HG02763 (cell line): ENCODE measurements at regions not wholly inside any gene's neighbourhood (a gene's known extent, or its start where the extent isn't known, plus 50 kb on each side); places are given as distances from the start of the nearest gene placed in this dataset.
"Not testable (repeated sequence)": the region's sequence is repeated elsewhere in the genome, so short reads cannot be mapped to it uniquely, and the experiment has no call there.

ENCODE experiments used
- ATAC-seq: cut with Tn5 transposase; IDR thresholded peaks from one replicate; pipeline ENCODE4 v1.9.1; 2021; ENCODE audit warnings: mild to moderate bottlenecking, moderate library complexity; ENCODE audit not compliant: unreplicated experiment

DNA sequence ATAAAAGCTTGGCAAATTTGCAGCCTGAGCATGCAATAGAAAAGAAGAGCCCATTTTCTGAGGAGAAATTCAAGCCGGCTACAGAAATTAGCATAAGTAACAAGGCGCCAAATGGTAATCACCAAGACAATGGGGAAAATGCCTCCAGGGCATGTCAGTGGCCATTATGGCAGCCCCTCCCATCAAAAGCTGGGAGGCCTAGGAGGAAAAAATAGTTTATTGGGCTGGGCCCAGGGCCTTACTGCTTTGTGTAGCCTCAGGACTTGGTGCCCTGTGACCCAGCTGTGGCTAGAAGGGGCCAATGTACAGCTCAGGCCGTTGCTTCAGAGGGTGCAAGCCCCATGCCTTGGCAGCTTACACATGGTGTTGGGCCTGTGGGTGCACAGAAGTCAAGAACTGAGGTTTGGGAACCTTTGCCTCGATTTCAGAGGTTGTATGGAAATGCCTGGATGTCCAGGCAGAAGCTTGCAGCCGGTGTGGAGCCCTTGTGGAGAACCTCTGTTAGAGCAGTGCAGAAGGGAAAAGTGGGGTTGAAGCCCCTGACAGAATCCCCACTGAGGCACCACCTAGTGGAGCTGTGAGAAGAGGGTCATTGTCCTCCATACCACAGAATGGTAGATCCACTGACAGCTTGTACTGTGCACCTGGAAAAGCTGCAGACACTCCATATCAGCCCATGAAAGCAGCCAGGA is 328.5 kb upstream of the MAP3K7 start:
- no peak for ATAC-seq

DNA sequence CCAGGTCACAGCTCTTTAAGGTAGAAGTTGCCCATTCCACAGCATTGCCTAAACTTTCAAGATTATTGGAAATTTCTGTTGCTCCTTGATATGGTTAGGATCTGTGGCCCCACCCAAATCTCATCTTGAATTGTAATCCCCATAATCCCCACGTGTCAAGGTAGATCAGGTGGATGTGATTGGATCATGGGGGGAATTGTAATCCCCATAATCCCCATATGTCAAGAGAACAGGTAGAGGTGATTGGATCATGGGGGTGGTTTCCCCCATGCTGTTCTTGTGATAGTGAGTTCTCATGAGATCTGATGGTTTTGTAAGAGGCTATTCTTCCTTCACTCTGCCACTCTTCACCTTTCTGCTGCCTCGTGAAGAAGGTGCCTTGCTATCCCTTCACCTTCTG is 327.4 kb upstream of the MAP3K7 start:
- ATAC-seq, result no peak

DNA sequence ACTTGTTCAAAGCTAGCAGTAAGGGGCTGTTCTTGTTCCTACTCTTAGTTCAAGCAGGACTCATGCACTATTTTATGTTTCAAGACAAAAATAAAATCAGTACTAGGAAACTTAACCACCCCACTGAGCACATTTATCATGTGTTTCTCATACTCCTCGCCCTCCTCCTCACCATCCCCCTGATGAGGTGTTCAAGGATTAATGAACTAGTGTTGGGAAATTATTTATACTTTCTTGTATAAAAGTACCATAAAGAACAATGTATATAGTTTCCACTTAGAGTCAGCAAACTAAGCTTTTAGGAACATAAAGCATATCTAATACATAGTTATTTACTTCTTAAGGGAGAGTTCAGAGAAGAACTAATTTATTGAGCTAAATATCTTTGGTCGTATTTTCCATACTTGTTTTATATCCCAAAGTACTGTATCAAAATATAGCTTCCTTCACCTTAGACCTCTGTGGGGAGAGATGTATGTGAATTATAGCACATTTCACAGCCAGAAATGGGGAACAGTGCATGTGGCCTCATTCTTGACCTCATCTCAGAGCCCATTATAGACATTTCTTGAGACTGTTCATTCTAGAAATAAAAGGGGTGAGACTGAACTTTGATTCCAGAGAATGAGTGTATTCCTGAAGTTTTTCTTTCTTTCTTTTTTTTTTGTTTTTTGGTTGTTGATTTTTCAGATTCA is 326.5 kb upstream of the MAP3K7 start:
- ATAC-seq, result no peak

DNA sequence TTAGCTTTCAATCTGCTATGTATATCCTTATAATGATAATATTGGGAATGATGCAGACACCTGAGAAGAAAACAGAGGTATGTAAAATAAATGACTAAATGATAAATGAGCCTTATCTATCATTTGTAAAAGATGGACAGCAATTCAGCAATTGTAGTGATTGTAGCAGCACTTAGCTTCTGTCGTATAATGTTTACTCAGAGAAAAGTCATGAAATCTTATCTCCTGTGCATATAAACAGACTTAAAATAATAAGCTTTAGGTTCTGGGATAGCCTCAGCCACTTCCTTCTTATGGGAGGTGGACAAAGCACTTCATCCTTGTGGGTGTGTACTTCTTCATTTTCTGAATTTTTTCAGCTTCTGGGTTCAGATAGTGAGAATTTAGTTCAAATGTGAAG is 324.8 kb upstream of the MAP3K7 start:
- ATAC-seq, result no peak

DNA sequence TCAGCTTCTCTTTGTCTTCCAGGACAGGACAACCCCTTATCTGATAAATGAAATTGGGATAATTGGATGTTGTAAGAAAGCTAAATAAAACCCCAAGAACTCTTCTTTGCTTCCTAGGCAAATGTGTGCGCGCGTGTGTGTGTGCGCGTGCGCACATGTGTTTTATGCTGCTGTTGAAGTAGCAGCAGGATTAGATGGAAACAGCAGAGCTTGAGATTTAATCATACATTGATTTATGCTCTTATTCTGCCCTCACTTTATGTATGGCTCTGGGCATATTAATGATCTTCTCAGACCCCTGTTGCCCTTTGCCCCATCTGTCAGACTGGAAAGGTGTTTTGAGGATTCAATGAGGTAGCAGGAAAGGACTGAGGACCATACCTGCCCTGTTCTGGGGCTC is 324.0 kb upstream of the MAP3K7 start:
- no peak for ATAC-seq

DNA sequence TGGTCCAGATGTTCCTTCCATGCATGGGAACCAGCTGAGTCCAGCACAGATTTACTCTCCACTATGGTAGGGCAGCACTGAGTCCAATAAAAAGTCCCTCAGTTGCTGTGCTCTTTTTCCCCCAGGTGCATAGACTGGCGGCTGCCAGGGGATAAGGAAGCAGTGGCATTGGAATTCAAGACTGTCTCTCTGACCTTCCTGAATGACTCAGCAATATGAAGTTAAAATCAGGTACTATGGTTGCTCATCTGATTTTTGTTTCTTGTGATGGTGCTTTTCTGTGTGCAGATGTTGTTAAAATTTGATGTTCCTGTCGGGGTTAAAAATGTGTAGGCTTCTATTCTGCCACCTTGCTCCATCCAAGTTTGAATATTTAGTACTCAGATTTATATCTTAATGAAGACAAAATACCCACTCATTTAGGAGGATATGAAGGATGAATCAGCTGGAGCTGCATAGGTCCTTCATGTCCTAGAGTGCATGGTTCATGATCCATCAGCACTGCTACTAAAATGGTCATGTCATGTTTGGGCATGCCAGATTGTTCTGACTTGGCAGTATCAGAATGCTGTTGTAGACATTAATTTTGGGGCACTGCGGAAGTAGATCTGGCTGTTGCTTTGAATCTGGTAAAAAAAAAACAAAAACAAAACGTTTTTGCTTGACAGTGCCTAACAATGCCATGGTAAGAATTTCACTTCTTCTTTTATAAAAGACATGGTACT is 321.2 kb upstream of the MAP3K7 start:
- no peak for ATAC-seq

DNA sequence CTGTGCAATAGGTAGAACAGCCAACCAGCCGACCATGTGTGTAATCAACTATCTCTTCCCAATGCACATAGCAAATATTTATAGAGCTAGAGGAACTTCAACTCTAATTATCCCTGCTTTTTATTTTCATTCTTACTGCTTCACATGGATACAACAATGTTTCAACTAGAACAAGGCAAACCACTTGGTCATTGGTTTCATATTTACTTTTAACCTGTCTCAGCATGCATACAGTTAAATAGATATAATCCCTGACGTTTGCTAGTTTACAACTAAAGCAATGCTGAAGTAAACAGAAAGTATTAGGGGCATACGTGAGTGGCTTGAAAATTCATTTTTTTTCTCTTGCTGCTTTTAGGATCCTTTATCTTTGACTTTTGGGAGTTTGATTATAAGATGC is 318.5 kb upstream of the MAP3K7 start:
- ATAC-seq, result no peak

DNA sequence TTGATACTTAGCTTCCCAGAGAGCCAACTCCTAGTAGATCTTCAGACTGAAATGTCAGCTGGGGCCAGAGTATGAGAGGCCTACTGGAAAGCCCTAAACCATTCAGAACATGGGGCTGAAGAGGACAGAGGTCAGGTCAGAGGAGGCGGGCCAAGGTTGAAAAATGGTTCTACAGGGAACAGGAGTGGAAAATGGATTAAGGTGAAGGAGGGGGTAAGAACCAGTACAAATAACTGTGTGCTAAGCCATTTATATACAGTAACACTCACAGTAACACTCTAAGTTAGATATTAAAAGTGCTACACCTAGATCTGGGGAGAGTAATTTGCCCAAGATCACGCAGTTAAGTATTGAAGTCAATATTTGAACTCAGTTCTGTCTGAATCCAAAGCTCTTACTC is 313.2 kb upstream of the MAP3K7 start:
- no peak for ATAC-seq

DNA sequence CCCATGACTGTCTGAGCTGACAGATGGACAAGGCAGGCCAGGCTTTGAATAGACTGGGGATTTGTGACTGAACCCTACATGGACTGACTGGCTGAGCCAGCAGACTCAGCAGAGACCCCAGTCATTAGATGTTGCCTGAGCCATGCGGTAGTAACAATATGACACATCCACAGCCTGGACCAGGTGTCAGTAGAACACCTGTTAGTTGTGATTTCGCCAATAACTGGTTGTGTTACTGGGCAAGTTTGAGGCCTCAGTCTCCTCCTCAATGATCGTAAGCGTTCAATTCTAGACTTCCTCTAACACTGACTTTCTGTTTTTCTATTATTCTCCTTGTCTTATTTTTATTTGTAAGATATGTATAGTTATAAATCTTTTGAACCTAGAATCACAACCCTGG is 311.9 kb upstream of the MAP3K7 start:
- no peak for ATAC-seq

DNA sequence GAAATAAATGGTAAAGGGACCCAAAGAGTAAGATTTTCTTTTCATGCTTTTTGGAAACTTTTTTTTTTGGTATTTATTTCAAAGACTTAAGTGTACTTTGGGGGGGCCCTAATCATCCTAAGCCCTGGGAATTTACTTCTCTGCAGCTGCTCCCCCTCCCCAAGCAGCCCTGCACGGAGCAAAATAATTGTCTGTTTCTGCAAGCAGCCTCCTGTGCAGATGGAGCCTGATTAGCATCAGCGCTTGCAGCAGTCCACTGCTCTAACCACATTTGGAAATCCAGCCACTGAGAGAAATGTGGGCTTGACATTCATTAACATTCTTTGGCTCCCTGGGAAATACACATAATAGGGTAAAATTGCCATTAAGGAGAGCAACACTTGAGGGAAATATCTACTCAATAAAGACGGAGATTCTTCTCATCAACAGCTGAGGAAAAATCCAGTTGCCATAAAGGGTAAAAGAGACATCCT is 309.2 kb upstream of the MAP3K7 start:
- ATAC-seq, result no peak

DNA sequence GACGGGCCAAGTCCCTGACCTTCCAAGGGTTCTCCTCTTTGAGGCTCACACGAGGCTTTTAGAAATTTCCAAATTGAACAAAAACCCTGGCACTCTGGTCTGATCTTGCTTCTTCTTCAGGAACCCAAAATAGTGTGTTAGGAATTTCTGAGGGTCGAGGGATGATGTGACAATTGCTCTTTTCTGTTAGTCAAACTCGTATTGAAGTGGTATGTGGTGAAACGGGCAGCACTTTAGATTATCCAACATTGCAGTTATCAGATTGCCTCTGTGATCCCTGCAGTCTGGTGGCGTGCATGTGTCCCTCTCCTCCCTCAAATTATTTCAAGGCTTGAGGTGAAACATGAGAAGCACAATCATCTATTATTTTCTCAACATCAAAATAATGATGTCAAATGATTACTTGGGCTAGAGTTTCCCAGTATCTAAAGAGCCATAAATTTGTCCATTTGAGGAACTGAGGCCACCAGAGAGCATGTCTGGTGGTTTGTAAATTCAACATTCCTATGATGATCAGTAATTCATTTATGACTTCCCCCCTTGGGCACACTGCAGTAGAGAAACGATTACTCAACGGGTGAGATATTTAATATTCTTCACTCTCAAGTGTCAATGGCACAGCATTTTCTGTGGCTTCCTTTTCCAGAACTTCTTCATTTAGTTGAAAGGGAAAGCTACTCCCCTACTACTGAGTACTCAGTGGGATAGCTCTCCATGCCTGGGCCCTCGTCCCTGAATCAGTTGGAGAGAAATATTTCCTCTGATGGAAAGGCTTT is 308.6 kb upstream of the MAP3K7 start:
- ATAC-seq, result no peak

DNA sequence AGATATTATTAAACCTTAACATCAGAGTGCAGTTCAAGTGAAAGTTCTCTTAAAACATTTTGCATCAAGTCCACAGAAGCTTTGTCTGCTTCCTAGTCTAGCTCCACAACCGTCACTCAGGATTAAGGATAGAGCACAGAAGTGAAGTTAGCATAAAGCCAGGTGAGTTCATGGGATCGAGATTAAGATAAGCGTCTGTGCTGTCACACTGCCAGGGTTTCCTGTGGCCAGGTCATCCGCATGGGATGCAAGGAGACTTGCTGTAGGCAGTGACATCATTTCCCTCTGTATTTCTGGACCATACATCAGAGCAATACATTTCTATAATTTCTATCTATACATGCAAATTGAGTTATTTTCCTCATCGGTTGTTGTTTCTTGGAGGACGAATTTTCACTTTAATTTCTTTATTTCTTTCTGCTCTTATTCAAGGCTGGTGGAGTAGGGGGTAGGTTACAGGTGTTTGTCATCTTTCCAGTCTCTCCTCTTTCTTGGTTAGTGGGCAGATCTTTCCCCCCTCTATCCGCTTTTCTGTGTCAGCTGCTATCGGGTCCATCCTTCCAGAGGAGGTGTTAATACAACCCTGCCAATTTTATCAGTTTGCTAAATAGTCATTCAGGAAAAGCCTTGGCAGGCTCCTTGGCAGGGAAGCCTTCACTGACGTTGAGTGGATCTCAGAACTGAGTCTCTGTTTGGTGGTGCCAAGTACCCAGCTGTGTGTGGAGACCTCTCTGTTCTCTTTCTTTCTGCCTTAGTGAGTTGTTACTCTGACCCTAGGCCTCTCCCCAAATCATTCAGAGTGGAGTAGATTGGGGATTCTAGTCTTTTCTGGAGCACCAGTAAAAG is 307.6 kb upstream of the MAP3K7 start:
- ATAC-seq, result no peak

DNA sequence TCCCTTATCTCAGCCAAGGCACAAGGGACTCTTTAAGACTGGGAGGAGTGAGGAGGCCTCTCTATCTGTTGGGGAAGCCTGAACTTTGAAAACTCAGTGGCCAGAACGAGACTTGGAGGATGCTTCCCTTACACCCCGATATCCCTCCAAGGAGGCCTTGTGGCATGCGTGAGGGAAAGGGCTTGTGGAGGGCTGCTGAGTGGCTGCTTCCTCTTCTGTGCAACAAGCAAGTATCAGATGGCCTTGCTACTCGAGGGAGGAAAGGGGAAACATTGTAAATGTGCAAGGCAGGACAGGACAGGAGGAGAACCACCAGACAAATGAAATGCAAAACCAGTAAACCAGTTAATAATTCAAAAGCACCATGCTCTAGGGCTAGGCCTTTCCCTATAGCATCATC is 306.5 kb upstream of the MAP3K7 start:
- no peak for ATAC-seq

DNA sequence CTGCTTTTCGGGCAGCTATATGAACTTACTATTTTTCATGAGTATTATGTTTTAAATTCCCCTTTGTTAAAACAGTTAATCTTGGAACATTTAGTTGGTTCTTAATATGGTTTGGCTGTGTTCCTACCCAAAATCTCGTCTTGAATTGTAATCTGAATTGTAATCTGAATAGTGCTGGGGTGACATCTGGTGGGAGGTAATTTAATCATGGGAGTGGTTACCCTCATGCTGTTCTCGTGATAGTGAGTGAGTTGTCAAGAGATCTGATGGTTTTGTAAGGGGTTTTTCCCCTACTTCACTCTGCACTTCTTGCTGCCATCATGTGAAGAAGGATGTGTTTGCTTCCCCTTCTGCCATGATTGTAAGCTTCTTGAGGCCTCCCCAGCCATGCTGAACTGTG is 305.4 kb upstream of the MAP3K7 start:
- ATAC-seq, result no peak

DNA sequence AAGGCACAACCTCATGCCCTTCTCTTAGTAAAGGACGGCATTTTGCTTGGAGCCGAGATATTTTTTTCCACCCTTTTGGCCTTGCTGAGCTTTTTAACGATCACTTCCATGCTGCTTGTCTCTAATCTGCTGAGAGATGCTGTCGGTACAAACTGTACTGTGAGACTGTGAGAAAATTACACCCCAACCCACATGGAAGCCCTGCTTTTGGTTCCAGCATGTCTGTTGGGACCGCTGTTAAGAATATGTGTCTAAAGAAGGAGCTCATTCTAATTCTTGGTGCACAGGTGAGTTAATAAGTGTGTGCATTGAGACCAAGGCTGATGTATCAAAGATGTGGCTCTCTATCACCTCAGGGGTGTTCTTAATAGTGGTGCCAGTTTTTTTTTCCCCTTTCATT is 304.5 kb upstream of the MAP3K7 start:
- no peak for ATAC-seq

DNA sequence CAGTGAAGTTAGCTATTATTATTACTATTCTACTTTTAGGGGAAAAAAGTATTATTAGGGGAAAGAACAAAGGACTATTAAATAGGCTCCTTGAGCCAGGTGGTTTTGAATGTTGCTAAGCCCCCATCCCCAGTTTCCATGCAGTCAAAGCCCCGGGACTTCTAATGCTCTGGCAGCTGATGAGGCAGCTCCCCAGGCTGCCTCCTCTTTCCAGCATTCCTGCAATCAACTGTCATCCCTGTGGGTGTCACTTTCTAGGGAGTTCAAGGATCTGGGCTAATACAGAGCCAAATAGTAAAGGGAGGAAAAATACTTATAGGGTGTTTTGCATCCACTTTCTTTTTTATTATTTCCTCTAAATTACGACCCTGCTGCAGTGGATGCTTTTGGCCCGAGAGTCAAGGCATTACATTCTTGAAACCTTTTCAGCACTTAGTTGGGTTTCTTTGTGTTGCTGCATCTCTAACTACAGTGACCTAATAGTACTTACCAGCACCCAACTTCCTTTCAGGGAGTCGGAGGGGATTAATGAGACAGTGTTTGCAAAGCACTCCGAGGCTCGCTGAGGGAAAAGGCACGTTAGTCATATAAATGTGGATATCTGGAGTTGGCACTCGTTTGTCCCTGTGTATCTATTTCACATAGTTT is 303.9 kb upstream of the MAP3K7 start:
- ATAC-seq, result no peak

DNA sequence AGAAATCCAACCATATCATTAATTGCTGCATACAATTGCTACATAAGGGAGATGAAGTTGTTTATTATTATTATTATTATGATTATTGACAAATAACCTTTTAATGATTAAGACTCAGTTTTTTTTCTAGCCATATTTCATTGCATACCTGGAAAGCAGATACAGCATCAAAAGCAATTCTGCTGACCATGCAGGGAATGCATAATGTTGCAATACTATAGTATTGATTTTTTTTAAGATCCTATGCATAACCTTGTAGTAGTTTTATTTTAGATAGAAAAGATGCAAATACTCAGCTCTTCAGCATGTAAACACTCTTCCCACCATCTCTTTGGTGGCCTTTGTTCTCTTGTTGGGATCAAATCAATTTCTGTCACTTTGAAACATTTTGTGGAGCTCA is 300.9 kb upstream of the MAP3K7 start:
- no peak for ATAC-seq

DNA sequence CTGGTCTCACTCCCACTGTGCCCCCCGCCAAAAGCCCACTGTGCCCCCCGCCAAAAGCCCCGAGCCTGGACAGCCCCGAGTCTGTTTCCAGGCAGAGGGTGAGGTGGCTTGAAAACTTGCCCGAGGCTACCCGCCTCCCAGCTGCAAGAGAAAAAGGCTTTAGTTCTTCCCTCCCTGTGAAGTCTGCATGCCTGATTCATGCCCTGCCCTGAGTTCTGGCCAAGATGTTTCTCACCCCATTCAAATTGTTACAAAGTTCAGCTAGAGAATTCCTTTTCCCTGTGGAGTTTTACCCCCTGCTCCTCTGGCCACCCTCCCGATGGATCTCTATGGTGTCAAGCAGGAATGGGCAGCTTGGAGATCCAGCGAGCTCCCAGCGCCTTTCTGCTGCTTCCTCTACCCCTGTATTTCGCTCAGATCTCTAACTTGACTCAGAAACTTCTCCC is 298.8 kb upstream of the MAP3K7 start:
- no peak for ATAC-seq

DNA sequence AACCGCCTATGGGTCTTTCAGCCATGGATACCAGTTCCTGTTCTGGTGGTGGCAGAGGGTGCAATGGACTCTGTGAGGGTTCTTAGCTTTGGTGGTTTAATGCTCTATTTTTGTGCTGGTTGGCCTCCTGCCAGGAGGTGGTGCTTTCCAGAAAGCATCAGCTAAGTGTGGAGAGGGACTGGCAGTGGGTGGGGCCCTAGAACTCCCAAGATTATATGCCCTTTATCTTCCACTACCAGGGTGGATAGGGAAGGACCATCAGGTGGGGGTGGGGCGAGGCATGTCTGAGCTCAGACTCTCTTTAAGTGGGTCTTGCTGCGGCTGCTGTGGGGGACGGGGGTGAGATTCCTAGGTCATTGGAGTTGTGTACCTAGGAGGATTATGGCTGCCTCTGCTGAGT is 298.3 kb upstream of the MAP3K7 start:
- not testable (repeated sequence) for ATAC-seq

DNA sequence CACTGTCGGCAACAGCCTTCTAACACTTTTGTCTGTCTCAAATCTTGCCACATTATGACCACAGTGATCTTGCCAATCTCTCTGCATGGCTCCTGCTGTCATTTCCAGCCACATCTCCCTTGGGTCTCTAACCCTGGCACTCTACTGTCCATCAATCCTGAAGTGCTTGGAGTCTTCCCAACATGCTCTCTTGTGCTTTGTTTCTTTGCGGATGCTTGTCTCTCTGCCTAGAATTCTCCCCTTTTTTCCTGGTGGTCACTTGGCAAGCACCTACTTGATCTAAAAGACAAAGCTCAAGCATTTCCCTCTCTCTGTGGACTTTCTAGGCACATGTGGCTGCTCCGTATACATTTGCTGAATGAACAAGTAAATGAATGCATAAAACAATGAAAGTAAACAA is 290.7 kb upstream of the MAP3K7 start:
- ATAC-seq, result no peak
